22Rv1 (cell line): ENCODE measurements at regions not wholly inside any gene's neighbourhood (a gene's known extent, or its start where the extent isn't known, plus 50 kb on each side); places are given as distances from the start of the nearest gene placed in this dataset.
"Not testable (repeated sequence)": the region's sequence is repeated elsewhere in the genome, so short reads cannot be mapped to it uniquely, and the experiment has no call there.

Experiments
- H3K27ac ChIP-seq: fragments of 450-650 bp; 2 replicates; pipeline ENCODE4 v1.5.1; 2017
- ZFX ChIP-seq: fragments of 450-650 bp; IDR thresholded peaks from 2 replicates; pipeline ENCODE4 v1.6.1; 2017; ENCODE audit warnings: antibody characterized with exemption, borderline replicate concordance
- TF ChIP-seq, protein P1 (sequence below): fragments of 450-650 bp; IDR thresholded peaks from 2 replicates; pipeline ENCODE4 v1.5.1; 2017; ENCODE audit warnings: mild to moderate bottlenecking

- no peak overlapping the region for H3K27ac ChIP-seq
- TF ChIP-seq ZFX = no peak
- TF ChIP-seq, protein P1, sequence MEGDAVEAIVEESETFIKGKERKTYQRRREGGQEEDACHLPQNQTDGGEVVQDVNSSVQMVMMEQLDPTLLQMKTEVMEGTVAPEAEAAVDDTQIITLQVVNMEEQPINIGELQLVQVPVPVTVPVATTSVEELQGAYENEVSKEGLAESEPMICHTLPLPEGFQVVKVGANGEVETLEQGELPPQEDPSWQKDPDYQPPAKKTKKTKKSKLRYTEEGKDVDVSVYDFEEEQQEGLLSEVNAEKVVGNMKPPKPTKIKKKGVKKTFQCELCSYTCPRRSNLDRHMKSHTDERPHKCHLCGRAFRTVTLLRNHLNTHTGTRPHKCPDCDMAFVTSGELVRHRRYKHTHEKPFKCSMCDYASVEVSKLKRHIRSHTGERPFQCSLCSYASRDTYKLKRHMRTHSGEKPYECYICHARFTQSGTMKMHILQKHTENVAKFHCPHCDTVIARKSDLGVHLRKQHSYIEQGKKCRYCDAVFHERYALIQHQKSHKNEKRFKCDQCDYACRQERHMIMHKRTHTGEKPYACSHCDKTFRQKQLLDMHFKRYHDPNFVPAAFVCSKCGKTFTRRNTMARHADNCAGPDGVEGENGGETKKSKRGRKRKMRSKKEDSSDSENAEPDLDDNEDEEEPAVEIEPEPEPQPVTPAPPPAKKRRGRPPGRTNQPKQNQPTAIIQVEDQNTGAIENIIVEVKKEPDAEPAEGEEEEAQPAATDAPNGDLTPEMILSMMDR = no peak
Measured at GRCh38 chr5:10018201-10019069, 231.3 kb downstream of the ATPSCKMT start.

- no peak for TF ChIP-seq ZFX
- TF ChIP-seq, protein P1 = no peak
- H3K27ac ChIP-seq = no peak overlapping the region
Measured at GRCh38 chr5:10017786-10018185, 231.9 kb downstream of the ATPSCKMT start.

DNA sequence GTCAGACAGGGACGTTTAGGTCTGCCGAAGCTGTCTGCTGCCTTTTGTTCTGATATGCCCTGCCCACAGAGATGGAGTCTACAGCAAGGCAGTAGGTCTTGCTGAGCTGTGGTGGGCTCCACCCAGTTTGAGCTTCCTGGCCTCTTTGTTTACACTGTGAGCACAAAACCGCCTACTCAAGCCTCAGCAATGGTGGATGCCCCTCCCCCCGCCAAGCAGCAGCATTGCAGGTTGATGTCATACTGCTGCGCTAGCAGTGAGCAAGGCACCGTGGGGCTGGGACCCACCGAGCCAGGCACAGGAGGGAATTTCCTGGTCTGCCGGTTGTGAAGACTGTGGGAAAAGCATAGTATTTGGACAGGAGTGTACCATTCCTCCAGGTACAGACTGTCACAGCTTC lies 233.1 kb downstream of the ATPSCKMT start:
- H3K27ac ChIP-seq = not testable (repeated sequence)

DNA sequence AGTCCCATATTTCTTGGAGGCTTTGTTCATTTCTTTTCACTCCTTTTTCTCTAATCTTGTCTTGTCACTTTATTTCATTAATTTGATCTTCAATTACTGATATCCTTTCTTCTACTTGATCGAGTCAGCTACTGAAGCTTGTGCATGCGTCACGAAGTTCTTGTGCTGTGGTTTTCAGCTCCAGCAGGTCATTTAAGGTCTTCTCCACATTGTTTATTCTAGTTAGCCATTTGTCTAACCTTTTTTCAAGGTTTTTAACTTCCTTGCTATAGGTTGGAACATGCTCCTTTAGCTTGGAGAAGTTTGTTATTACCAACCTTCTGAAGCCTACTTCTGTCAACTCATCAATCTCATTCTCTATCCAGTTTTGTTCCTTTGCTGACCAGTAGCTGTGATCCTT lies 234.0 kb downstream of the ATPSCKMT start:
- H3K27ac ChIP-seq = not testable (repeated sequence)

DNA sequence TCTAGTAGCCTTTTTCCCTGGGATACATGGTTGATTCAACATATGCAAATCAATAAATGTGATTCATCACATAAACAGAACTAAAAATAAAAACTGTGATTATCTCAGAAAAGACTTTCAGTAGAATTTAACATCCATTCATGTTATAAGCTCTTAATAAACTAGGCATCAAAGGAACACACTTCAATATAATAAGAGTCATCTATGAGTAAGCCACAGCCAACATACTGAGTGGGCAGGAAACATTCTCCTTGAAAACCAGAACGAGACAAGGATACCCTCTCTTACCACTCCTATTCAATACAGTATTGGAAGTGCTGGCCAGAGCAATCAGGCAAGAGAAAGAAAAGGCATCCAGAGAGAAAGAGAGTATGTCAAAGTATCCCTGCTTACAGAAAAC lies 239.9 kb downstream of the ATPSCKMT start:
- TF ChIP-seq, protein P1 = no peak
- TF ChIP-seq ZFX = no peak
- no peak overlapping the region for H3K27ac ChIP-seq

DNA sequence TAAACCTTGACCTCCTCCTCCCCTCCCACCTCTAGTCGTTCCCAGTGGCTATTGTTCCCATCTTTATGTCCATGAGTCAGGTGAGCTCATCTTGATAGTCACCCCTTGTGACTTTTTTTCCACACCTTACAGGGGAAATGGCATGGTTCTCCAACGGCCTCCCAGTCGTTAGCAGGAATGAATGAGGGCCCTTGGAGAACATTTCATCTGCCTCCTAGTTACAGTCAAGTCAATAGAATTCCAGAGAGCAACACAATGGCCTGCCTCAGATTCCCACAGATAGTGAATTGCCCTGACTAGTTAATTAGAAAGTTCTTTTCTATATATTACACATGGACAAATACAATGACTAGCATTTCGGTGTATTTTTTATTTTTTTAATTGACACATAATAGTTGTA lies 262.6 kb downstream of the ATPSCKMT start:
- no peak overlapping the region for H3K27ac ChIP-seq
- TF ChIP-seq ZFX = no peak
- TF ChIP-seq, protein P1 = no peak

DNA sequence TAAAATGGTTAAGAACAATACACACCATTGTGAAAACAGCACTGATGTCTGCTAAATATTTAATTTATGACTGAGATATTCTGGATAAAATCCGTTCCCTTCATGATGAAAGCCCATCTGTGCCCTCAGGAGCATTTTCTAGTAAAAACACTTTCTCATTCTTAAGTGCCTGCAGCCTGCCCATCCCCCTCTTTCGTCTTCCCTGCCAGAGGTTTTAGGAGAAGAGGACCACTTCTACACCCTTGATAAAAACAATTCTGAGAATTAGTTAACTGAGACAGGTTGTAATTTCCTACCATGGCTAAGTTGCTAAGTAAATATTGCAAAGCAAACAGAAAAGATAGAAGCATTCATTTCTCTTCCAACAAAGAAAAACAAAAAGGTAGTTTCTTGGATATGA lies 272.6 kb downstream of the ATPSCKMT start:
- H3K27ac ChIP-seq = no peak overlapping the region
- TF ChIP-seq, protein P1 = no peak

DNA sequence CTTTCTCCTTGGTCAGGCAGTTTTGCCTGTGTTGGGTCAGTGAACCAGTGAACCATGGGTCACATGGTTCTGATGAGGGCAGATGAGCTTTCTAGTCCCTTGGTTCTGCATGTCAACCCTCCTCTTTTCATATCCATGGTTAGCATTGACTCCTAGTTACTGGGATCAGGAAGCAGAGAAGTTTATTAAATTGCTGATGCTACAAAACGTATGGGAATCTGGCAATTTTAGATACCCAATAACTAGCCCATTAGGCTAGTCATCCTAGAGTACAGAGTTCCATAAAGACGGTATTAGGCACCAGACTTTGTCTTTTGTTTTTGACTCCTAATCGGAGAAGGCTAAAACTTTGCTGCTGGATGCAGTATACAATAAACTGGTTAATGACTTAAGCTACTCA lies 273.1 kb downstream of the ATPSCKMT start:
- H3K27ac ChIP-seq = no peak overlapping the region
- TF ChIP-seq, protein P1 = no peak
- TF ChIP-seq ZFX = no peak
